SK-N-MC (cell line): ENCODE measurements at regions not wholly inside any gene's neighbourhood (a gene's known extent, or its start where the extent isn't known, plus 50 kb on each side); places are given as distances from the start of the nearest gene placed in this dataset.

Source experiments
- DNase-seq: peaks from one replicate; pipeline ENCODE4 v3.0.0-alpha.2; 2011; ENCODE audit warnings: low read depth, low spot score
- H3K27ac ChIP-seq: fragments of 200-600 bp; sonication (generic); 2 replicates; pipeline ENCODE4 v1.5.1; 2016; ENCODE audit warnings: mixed run types
- H3K36me3 ChIP-seq: fragments of 200-600 bp; sonication (generic); 2 replicates; pipeline ENCODE4 v1.6.1; 2017; ENCODE audit warnings: antibody characterized with exemption, low read length, mixed read lengths; ENCODE audit not compliant: insufficient read depth
- H3K4me3 ChIP-seq: fragments of 200-600 bp; sonication (generic); 2 replicates; pipeline ENCODE4 v1.5.1; 2016
- H3K9ac ChIP-seq: fragments of 200-600 bp; sonication (generic); 2 replicates; pipeline ENCODE4 v1.8.0; 2017; ENCODE audit warnings: mixed run types, mixed read lengths; ENCODE audit not compliant: insufficient read length
- H3K9me3 ChIP-seq: fragments of 200-600 bp; sonication (generic); 2 replicates; pipeline ENCODE4 v1.6.1; 2017; ENCODE audit warnings: low read depth, mild to moderate bottlenecking, antibody characterized with exemption, low read length, moderate library complexity, mixed read lengths
- EZH2 ChIP-seq: fragments of 200-600 bp; sonication (generic); IDR thresholded peaks from one replicate; pipeline ENCODE4 v1.6.1; 2017; ENCODE audit warnings: antibody characterized with exemption
- FOXP2 ChIP-seq: optimal IDR thresholded peaks from 2 replicates; pipeline ENCODE3; 2011; ENCODE audit warnings: mild to moderate bottlenecking, moderate library complexity; ENCODE audit not compliant: insufficient read depth; ENCODE audit errors: extremely low read length, control extremely low read depth
- POLR2AphosphoS5 ChIP-seq: IDR thresholded peaks from 2 replicates; pipeline ENCODE4 v1.6.1; 2012; ENCODE audit warnings: mild to moderate bottlenecking, low read depth, low read length, borderline replicate concordance

DNA sequence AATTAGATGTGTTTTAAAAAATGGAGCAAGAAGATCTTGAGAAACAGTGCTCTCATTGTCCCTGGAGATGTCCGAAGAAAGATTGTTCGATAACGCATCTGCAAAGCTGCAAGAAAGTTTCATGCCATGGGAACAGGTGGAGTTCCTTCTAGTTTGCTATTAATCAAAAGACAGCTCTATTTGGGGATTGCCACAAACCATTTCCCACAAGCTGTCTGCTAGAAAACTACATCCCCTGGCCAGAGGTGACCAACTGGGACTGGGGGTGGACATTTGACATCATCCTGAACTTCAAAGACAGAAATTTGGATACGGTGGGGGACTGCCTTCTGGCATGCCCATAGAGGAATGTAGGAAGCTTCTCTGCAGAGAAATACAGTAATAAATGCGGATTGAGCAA is 50.8 kb upstream of the OSMR start:
- H3K9ac ChIP-seq = no peak overlapping the region
- DNase-seq = no peak
- TF ChIP-seq EZH2 = no peak
- TF ChIP-seq FOXP2 = no peak
- TF ChIP-seq POLR2AphosphoS5 = no peak
- no peaks in the 10 kb centered on the region for H3K36me3 ChIP-seq
- H3K27ac ChIP-seq = no peak overlapping the region
- H3K4me3 ChIP-seq = no peak overlapping the region
- H3K9me3 ChIP-seq = no peaks in the 10 kb centered on the region

DNA sequence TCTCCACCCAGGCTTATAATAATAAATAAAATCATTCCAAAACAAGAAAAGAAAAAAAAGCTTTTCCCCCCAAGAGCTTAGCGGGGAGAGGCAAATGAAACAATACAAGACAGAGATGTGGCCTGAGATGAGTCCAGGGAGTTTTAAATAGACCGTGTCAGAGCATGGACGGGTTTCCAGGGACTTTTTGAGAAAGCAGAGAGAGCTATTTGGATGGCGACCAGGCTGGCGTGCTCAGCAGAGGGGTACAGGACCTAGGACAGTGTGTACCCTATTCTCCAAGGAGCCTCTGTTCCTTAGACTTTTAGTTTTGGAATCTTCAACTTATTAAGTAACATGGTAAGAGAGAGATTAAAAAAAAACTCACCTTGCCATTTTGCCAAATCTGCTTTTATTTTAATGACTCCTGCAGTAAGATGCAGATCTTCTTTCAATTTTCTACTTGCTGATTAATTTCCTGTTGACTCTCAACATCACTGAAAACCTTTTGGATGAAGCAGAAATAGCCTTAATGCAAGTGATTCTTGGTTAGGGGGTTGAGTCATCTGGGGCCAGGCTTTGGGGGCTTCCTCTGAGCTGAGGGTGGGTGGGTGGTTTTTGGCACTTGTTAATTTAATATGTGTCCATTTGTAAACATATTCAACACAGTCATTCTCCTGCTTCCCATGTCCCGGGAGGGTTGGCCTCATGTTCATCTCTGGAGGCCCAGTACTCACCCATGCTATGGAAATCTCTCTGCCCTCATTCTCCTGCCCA is 49.6 kb upstream of the OSMR start:
- Histone ChIP-seq H3K4me3 (no peak overlapping the region), H3K9me3 (no peaks in the 10 kb centered on the region), H3K9ac (no peak overlapping the region), H3K36me3 (no peaks in the 10 kb centered on the region), H3K27ac (no peak overlapping the region)
- no peak for TF ChIP-seq POLR2AphosphoS5
- no peak for TF ChIP-seq EZH2
- no peak for TF ChIP-seq FOXP2
- DNase-seq = no peak
